SK-N-SH treated with all-trans-retinoic acid at 6 μM for 48 hours (cell line): ENCODE measurements at regions not wholly inside any gene's neighbourhood (a gene's known extent, or its start where the extent isn't known, plus 50 kb on each side); places are given as distances from the start of the nearest gene placed in this dataset.

Experiments used
- ZNF70 ChIP-seq: fragments of 450-650 bp; formaldehyde crosslinking; IDR thresholded peaks from 2 replicates; pipeline ENCODE4 v1.5.0; 2020; ENCODE audit warnings: mild to moderate bottlenecking, moderate library complexity
- TF ChIP-seq, protein P1 (sequence below): fragments of 250-450 bp; sonication (Bioruptor Pico); IDR thresholded peaks from 2 replicates; pipeline ENCODE4 v1.8.0; 2020; ENCODE audit warnings: mild to moderate bottlenecking, moderate library complexity, borderline replicate concordance

DNA sequence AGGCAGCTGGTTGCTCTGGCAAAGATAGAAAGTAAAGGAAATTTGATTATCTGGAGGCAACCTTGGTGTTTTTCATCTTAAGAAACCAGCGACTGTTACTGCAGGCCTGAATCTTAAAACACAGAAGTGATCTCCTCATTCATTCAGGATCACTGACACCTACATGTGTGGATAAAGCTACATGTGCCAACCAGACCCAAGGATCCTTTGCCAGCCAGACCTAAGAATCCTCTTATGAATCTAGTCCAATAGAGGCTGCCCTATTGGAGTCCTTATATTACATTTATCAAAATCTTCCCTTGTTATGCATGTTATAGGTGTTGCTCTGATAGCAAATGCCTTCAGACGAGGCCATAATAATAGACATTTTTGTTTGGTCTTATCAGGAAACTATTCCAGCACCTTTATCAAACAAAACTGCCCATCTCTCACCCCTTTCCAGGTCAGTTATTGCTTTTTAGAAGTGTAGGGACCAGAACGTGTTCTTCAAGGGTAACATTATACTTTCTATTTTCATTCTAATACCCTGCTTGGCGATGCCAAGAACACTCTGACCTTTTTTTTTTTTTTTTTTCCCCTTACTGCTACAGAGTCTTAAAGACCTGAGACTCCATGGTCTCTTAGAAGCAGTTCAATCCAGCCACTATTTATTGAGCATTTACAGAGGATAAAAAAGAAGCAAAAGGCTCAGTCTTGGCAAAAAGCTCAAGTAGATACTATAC, 175.5 kb upstream of the PTBP2 start:
- TF ChIP-seq, protein P1, sequence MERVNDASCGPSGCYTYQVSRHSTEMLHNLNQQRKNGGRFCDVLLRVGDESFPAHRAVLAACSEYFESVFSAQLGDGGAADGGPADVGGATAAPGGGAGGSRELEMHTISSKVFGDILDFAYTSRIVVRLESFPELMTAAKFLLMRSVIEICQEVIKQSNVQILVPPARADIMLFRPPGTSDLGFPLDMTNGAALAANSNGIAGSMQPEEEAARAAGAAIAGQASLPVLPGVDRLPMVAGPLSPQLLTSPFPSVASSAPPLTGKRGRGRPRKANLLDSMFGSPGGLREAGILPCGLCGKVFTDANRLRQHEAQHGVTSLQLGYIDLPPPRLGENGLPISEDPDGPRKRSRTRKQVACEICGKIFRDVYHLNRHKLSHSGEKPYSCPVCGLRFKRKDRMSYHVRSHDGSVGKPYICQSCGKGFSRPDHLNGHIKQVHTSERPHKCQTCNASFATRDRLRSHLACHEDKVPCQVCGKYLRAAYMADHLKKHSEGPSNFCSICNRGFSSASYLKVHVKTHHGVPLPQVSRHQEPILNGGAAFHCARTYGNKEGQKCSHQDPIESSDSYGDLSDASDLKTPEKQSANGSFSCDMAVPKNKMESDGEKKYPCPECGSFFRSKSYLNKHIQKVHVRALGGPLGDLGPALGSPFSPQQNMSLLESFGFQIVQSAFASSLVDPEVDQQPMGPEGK (CRISPR knock-in tag), result no peak
- TF ChIP-seq ZNF70 (CRISPR knock-in tag), result no peak
